ENCODE measurements at regions not wholly inside any gene's neighbourhood (a gene's known extent, or its start where the extent isn't known, plus 50 kb on each side); places are given as distances from the start of the nearest gene placed in this dataset.

GRCh38 chr4:175062183-175062592, 144.0 kb downstream of the ADAM29 start:
- TF ChIP-seq, protein P1, sequence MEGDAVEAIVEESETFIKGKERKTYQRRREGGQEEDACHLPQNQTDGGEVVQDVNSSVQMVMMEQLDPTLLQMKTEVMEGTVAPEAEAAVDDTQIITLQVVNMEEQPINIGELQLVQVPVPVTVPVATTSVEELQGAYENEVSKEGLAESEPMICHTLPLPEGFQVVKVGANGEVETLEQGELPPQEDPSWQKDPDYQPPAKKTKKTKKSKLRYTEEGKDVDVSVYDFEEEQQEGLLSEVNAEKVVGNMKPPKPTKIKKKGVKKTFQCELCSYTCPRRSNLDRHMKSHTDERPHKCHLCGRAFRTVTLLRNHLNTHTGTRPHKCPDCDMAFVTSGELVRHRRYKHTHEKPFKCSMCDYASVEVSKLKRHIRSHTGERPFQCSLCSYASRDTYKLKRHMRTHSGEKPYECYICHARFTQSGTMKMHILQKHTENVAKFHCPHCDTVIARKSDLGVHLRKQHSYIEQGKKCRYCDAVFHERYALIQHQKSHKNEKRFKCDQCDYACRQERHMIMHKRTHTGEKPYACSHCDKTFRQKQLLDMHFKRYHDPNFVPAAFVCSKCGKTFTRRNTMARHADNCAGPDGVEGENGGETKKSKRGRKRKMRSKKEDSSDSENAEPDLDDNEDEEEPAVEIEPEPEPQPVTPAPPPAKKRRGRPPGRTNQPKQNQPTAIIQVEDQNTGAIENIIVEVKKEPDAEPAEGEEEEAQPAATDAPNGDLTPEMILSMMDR (IDR thresholded peaks at IDR 0.05 in 2 of 3, conservative IDR thresholded peaks at IDR 0.05 in 1 of 3; ENCODE audit: borderline replicate concordance in 1 of 3, insufficient read depth in 1 of 3, low read depth in 2 of 3, low read length in 2 of 3) = no peak
- no peak for TF ChIP-seq MAX (IDR thresholded peaks at IDR 0.05)
- no peak for TF ChIP-seq POLR2AphosphoS5 (IDR thresholded peaks at IDR 0.05; ENCODE audit: low read depth, low read length)
- no peak for TF ChIP-seq ZNF274 (IDR thresholded peaks at IDR 0.05; ENCODE audit: low read depth, low read length)
- no peak for TF ChIP-seq YY1 (IDR thresholded peaks at IDR 0.05; ENCODE audit: extremely low read depth, insufficient replicate concordance, low read depth, low read length)
- no peak for TF ChIP-seq POLR2A (IDR thresholded peaks at IDR 0.05; ENCODE audit: borderline replicate concordance, extremely low read depth, insufficient read depth, insufficient read length)
- TF ChIP-seq RAD21 (IDR thresholded peaks at IDR 0.05; ENCODE audit: low read depth) = no peak
- TF ChIP-seq SIN3A (IDR thresholded peaks at IDR 0.05; ENCODE audit: low read depth) = no peak
- TF ChIP-seq EZH2phosphoT487 (IDR thresholded peaks at IDR 0.05; ENCODE audit: borderline replicate concordance) = no peak
- TF ChIP-seq REST (IDR thresholded peaks at IDR 0.05; ENCODE audit: low read depth) = no peak
